K562 (cell line): ENCODE measurements at regions not wholly inside any gene's neighbourhood (a gene's known extent, or its start where the extent isn't known, plus 50 kb on each side); places are given as distances from the start of the nearest gene placed in this dataset.

ENCODE experiments used
- ATAC-seq: fragments of 200-7000 bp; cut with Tn5 transposase; 3 replicates; pipeline ENCODE4 v1.9.1; 2020; ENCODE audit warnings: moderate library complexity
- BruUV-seq: library from RNA; stranded (reverse); fragments of 400-500 nt; replicated peaks from 2 replicates; lab custom pipeline; 2021; lab: Mats Ljungman, UMichigan
- CTCF ChIA-PET: fragments of 300-600 bp; formaldehyde crosslinking; extraction: SDS; loops from one replicate; lab custom pipeline; 2021; ENCODE audit warnings: low intra/inter-chr PET ratio; lab: Yijun Ruan, JAX
- POLR2A ChIA-PET: fragments of 300-600, 350-650 bp; sonication (Branson Sonifier 250); formaldehyde crosslinking; extraction: SDS; loops from one replicate; lab custom pipeline; 2021; ENCODE audit warnings: antibody characterized with exemption, inconsistent platforms; lab: Yijun Ruan, JAX
- DNase-seq, 4 experiments: peaks; one replicate each; pipeline versions ENCODE4 v3.0.0 to v3.0.0-alpha.2; 2011 to 2018; ENCODE audit warnings: low spot score in 3 of 4, mixed read lengths in 3 of 4; ENCODE audit errors: extremely low read depth in 1 of 4
- FAIRE-seq: peaks from 2 replicates; lab custom pipeline; 2011; peaks lifted over from hg19 to GRCh38; lab: Jason Lieb, UNC
- H2AFZ ChIP-seq: 2 replicates; pipeline ENCODE4 v1.6.0; 2011; ENCODE audit warnings: low read depth, low read length, control low read depth, inconsistent platforms
- H3K27ac ChIP-seq: fragments of 200-600 bp; 3 replicates; pipeline ENCODE4 v1.8.0; 2011; ENCODE audit warnings: low read depth, mild to moderate bottlenecking, control low read depth, inconsistent platforms, low read length, moderate library complexity, mixed read lengths; ENCODE audit errors: extremely low read depth
- H3K27me3 ChIP-seq, 2 experiments: fragments of 300-600 bp in 1 of 2; 2 replicates in 1 of 2; 3 replicates in 1 of 2; pipeline versions ENCODE4 v1.6.0 to v1.8.0; 2011; ENCODE audit warnings: inconsistent platforms in 2 of 2, low read length in 2 of 2, mild to moderate bottlenecking in 1 of 2, mixed read lengths in 1 of 2, moderate library complexity in 1 of 2; ENCODE audit not compliant: control insufficient read depth in 2 of 2, insufficient read depth in 2 of 2
- H3K36me3 ChIP-seq: fragments of 300-600 bp; 3 replicates; pipeline ENCODE4 v1.8.0; 2011; ENCODE audit warnings: mild to moderate bottlenecking, low read length, inconsistent platforms; ENCODE audit not compliant: control insufficient read depth, insufficient read depth
- H3K4me1 ChIP-seq, 2 experiments: fragments of 200-600 bp in 1 of 2; replicated peaks in 1 of 2; 2 replicates in 1 of 2; 3 replicates in 1 of 2; pipeline versions ENCODE4 v1.5.1 to v1.8.0; 2011; ENCODE audit warnings: inconsistent platforms in 2 of 2, low read length in 2 of 2, mild to moderate bottlenecking in 1 of 2, mixed read lengths in 1 of 2, moderate library complexity in 1 of 2; ENCODE audit not compliant: control insufficient read depth in 2 of 2, insufficient read depth in 2 of 2
- H3K4me2 ChIP-seq: 2 replicates; pipeline ENCODE4 v1.6.1; 2011; ENCODE audit warnings: low read length, control low read depth, inconsistent platforms, mixed read lengths; ENCODE audit not compliant: insufficient read depth
- H3K4me3 ChIP-seq: fragments of 200-600 bp; sonication (generic), shearing (Covaris generic); 2 replicates; pipeline ENCODE4 v1.5.1; 2016; ENCODE audit warnings: control low read depth, inconsistent platforms
- H3K79me2 ChIP-seq: fragments of 200-600 bp; 3 replicates; pipeline ENCODE4 v1.8.0; 2011; ENCODE audit warnings: low read length, inconsistent platforms; ENCODE audit not compliant: control insufficient read depth, insufficient read depth
- H3K9ac ChIP-seq, 2 experiments: 2 replicates each; pipeline versions ENCODE4 v1.6.0 to v1.6.1; 2011; ENCODE audit warnings: low read depth in 2 of 2, low read length in 2 of 2, control low read depth in 1 of 2, inconsistent platforms in 1 of 2, mild to moderate bottlenecking in 1 of 2, mixed read lengths in 1 of 2; ENCODE audit not compliant: insufficient read depth in 1 of 2
- H3K9me1 ChIP-seq: one replicate; pipeline ENCODE4 v1.6.0; 2011; ENCODE audit warnings: inconsistent platforms, mild to moderate bottlenecking, low read length, moderate library complexity; ENCODE audit not compliant: control insufficient read depth, insufficient read depth
- H3K9me3 ChIP-seq: replicated peaks from 2 replicates; pipeline ENCODE4 v1.5.1; 2011; ENCODE audit warnings: low read depth, low read length, inconsistent platforms; ENCODE audit not compliant: control insufficient read depth, insufficient read depth
- H4K20me1 ChIP-seq: replicated peaks from 2 replicates; pipeline ENCODE4 v1.6.1; 2011; ENCODE audit warnings: low read length, inconsistent platforms, mixed read lengths; ENCODE audit not compliant: control insufficient read depth, insufficient read depth
- ARID3A ChIP-seq: IDR thresholded peaks from 2 replicates; pipeline ENCODE4 v1.6.1; 2012; ENCODE audit warnings: low read depth, low read length, improper control_type of control experiment, borderline replicate concordance
- ATF7 ChIP-seq: fragments of 450-650 bp; IDR thresholded peaks from 2 replicates; pipeline ENCODE4 v1.7.1; 2014; ENCODE audit warnings: mild to moderate bottlenecking, moderate library complexity
- CHCHD3 ChIP-seq: fragments of 250-450 bp; sonication (Bioruptor Pico); IDR thresholded peaks from 2 replicates; pipeline ENCODE4 v2.1.2; 2022; ENCODE audit warnings: mild to moderate bottlenecking
- CHD4 ChIP-seq: fragments of 200-600 bp; sonication (generic); IDR thresholded peaks from 3 replicates; pipeline ENCODE4 v1.6.1; 2012; ENCODE audit warnings: low read depth, mild to moderate bottlenecking, mixed read lengths, low read length, inconsistent platforms; ENCODE audit not compliant: insufficient read depth, insufficient replicate concordance, poor library complexity, severe bottlenecking
- DNMT1 ChIP-seq: fragments of 450-650 bp; IDR thresholded peaks from 2 replicates; pipeline ENCODE4 v1.6.1; 2016; ENCODE audit warnings: antibody characterized with exemption, mild to moderate bottlenecking
- E2F6 ChIP-seq, 2 experiments: IDR thresholded peaks; 2 replicates each; pipeline ENCODE4 v1.6.1; 2011; ENCODE audit warnings: borderline replicate concordance in 1 of 2, control low read depth in 1 of 2, low read depth in 1 of 2, low read length in 1 of 2, mild to moderate bottlenecking in 1 of 2, mixed read lengths in 1 of 2, moderate library complexity in 1 of 2; ENCODE audit not compliant: insufficient read depth in 1 of 2, insufficient read length in 1 of 2, poor library complexity in 1 of 2, severe bottlenecking in 1 of 2; ENCODE audit errors: extremely low read depth in 1 of 2
- EHMT2 ChIP-seq: fragments of 450-650 bp; IDR thresholded peaks from 2 replicates; pipeline ENCODE4 v1.6.1; 2018; ENCODE audit warnings: antibody characterized with exemption
- ETV5 ChIP-seq: sonication (generic); formaldehyde crosslinking; IDR thresholded peaks from 2 replicates; pipeline ENCODE4 v1.4.0; 2020; ENCODE audit warnings: low read depth, mild to moderate bottlenecking, missing genetic modification reagents
- KDM5B ChIP-seq: fragments of 200-600 bp; sonication (generic); IDR thresholded peaks from 2 replicates; pipeline ENCODE4 v1.6.1; 2012; ENCODE audit warnings: low read depth, mild to moderate bottlenecking, moderate library complexity, low read length, control low read depth, inconsistent platforms; ENCODE audit not compliant: insufficient replicate concordance
- NFRKB ChIP-seq: fragments of 450-650 bp; IDR thresholded peaks from 2 replicates; pipeline ENCODE4 v1.6.1; 2016; ENCODE audit warnings: low read depth
- PTBP1 ChIP-seq: fragments of 200-400 bp; formaldehyde crosslinking; IDR thresholded peaks from 2 replicates; pipeline ENCODE4 v1.6.1; 2017; ENCODE audit warnings: low read depth, low read length
- SRSF1 ChIP-seq: fragments of 200-400 bp; formaldehyde crosslinking; IDR thresholded peaks from 2 replicates; pipeline ENCODE4 v1.6.1; 2017; ENCODE audit warnings: mild to moderate bottlenecking, low read depth, low read length, moderate library complexity
- THRA ChIP-seq: fragments of 450-650 bp; IDR thresholded peaks from 2 replicates; pipeline ENCODE4 v1.6.1; 2017; ENCODE audit warnings: mild to moderate bottlenecking, moderate library complexity
- YY1 ChIP-seq, 3 experiments: IDR thresholded peaks; 2 replicates each; pipeline ENCODE4 v1.6.1; 2011; ENCODE audit warnings: low read length in 2 of 3, mild to moderate bottlenecking in 2 of 3, moderate library complexity in 2 of 3, borderline replicate concordance in 1 of 3, control low read depth in 1 of 3, low read depth in 1 of 3; ENCODE audit not compliant: insufficient read depth in 3 of 3, insufficient replicate concordance in 2 of 3, control insufficient read depth in 1 of 3, insufficient read length in 1 of 3; ENCODE audit errors: extremely low read depth in 1 of 3
- ZNF507 ChIP-seq: conservative IDR thresholded peaks from 2 replicates; pipeline ENCODE4 v1.6.1; 2017; ENCODE audit warnings: missing genetic modification characterization, missing compliant biosample characterization
- ZNF584 ChIP-seq: fragments of 200-800 bp; sonication (Bioruptor generic); IDR thresholded peaks from 2 replicates; pipeline ENCODE4 v1.6.1; 2016; ENCODE audit warnings: low read depth, mild to moderate bottlenecking, missing genetic modification characterization, missing compliant biosample characterization
- WGBS: fragments of 100-300 bp; shearing (Covaris generic); methylation state at CpG from one replicate; pipeline ENCODE4 v1.1.6; 2016; ENCODE audit warnings: low coverage, mixed read lengths; ENCODE audit not compliant: insufficient coverage; ENCODE audit errors: missing lambda C conversion rate; 5-methylcytosine and 5-hydroxymethylcytosine counted together
- in situ Hi-C: fragments of 300-500 bp; cut with MboI; formaldehyde crosslinking; loops from 4 replicates; pipeline ENCODE4 v1.15.0; 2018; ENCODE audit warnings: inconsistent platforms, mixed read lengths
- intact Hi-C: fragments of 100-400 bp; cut with micrococcal nuclease; formaldehyde crosslinking; loops from 2 replicates; pipeline ENCODE4 v1.14.2; 2022

- no peak for TF ChIP-seq ATF7
- TF ChIP-seq ZNF507: no peak
- TF ChIP-seq SRSF1: no peak
Measured at GRCh38 chr20:52683761-52684160, 288.4 kb upstream of the TSHZ2 start (continued).

GRCh38 chr20:52682237-52682636, 289.9 kb upstream of the TSHZ2 start:
- 0% methylated on average over 1 of the region's 1 CpG for WGBS
- intact Hi-C loops (no loop called here), in situ Hi-C loops (no loop called here)
- no peak overlapping the region for H3K4me2 ChIP-seq
- H3K27ac ChIP-seq: no peak overlapping the region
- no peak for TF ChIP-seq E2F6 (IDR thresholded peaks at IDR 0.05; ENCODE audit: borderline replicate concordance in 1 of 2, extremely low read depth in 1 of 2, insufficient read depth in 1 of 2, insufficient read length in 1 of 2, low read depth in 1 of 2, low read length in 1 of 2, poor library complexity in 1 of 2, severe bottlenecking in 1 of 2)
- TF ChIP-seq CHCHD3 (CRISPR knock-in tag): no peak
- no peak for TF ChIP-seq NFRKB
- TF ChIP-seq PTBP1: no peak
- no peak for TF ChIP-seq EHMT2
- no peak for TF ChIP-seq CHD4
- no peak for TF ChIP-seq THRA
- TF ChIP-seq DNMT1: no peak
- TF ChIP-seq ZNF584: no peak
- no peak for TF ChIP-seq ETV5 (CRISPR knock-in tag)
- TF ChIP-seq KDM5B: no peak
- TF ChIP-seq ARID3A: no peak
- no peak for TF ChIP-seq YY1 (IDR thresholded peaks at IDR 0.05; ENCODE audit: borderline replicate concordance in 1 of 3, control insufficient read depth in 1 of 3, extremely low read depth in 1 of 3, insufficient read depth in 3 of 3, insufficient read length in 1 of 3, insufficient replicate concordance in 2 of 3, low read depth in 1 of 3, low read length in 2 of 3)
- H2AFZ ChIP-seq: no peak overlapping the region
- DNase-seq (no peak), FAIRE-seq (no peak), ATAC-seq (no peak)
- no peaks in the 10 kb centered on the region for H3K27me3 ChIP-seq
- H3K9me3 ChIP-seq: no peaks in the 10 kb centered on the region
- POLR2A ChIA-PET: no interaction called here
- H3K9me1 ChIP-seq: no peaks in the 10 kb centered on the region
- H3K36me3 ChIP-seq: no peaks in the 10 kb centered on the region
- no TSS peak for BruUV-seq
- no peaks in the 10 kb centered on the region for H4K20me1 ChIP-seq
- no peak overlapping the region for H3K9ac ChIP-seq
- H3K79me2 ChIP-seq: no peaks in the 10 kb centered on the region
- CTCF ChIA-PET: no interaction called here
- H3K4me3 ChIP-seq: no peak overlapping the region
- H3K4me1 ChIP-seq: no peaks in the 10 kb centered on the region
